Upper lobe of left lung (tissue), 4 donors: ENCODE measurements at regions not wholly inside any gene's neighbourhood (a gene's known extent, or its start where the extent isn't known, plus 50 kb on each side); places are given as distances from the start of the nearest gene placed in this dataset.

Source experiments
- POLR2A ChIP-seq, 4 donors: fragments of 450-650 bp; IDR thresholded peaks; one replicate each; pipeline ENCODE4 v1.5.1; 2016 to 2017; ENCODE audit warnings: antibody characterized with exemption in 4 of 4, mild to moderate bottlenecking in 2 of 4
- TF ChIP-seq, protein P1 (sequence below), 6 experiments: fragments of 450-650 bp in 4 of 6; fragments of 200-600 bp in 2 of 6; sonication (generic) in 2 of 6; IDR thresholded peaks; one replicate each; pipeline ENCODE4 v1.5.1; 2016 to 2019; ENCODE audit warnings: antibody characterized with exemption in 6 of 6

GRCh38 chr2:4424153-4424552 lies 720.8 kb downstream of the DCDC2C start:
- TF ChIP-seq, protein P1, sequence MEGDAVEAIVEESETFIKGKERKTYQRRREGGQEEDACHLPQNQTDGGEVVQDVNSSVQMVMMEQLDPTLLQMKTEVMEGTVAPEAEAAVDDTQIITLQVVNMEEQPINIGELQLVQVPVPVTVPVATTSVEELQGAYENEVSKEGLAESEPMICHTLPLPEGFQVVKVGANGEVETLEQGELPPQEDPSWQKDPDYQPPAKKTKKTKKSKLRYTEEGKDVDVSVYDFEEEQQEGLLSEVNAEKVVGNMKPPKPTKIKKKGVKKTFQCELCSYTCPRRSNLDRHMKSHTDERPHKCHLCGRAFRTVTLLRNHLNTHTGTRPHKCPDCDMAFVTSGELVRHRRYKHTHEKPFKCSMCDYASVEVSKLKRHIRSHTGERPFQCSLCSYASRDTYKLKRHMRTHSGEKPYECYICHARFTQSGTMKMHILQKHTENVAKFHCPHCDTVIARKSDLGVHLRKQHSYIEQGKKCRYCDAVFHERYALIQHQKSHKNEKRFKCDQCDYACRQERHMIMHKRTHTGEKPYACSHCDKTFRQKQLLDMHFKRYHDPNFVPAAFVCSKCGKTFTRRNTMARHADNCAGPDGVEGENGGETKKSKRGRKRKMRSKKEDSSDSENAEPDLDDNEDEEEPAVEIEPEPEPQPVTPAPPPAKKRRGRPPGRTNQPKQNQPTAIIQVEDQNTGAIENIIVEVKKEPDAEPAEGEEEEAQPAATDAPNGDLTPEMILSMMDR (IDR thresholded peaks at IDR 0.05), result no peak
- TF ChIP-seq POLR2A (IDR thresholded peaks at IDR 0.05), result no peak
